ENCODE measurements at regions not wholly inside any gene's neighbourhood (a gene's known extent, or its start where the extent isn't known, plus 50 kb on each side); places are given as distances from the start of the nearest gene placed in this dataset.

DNA sequence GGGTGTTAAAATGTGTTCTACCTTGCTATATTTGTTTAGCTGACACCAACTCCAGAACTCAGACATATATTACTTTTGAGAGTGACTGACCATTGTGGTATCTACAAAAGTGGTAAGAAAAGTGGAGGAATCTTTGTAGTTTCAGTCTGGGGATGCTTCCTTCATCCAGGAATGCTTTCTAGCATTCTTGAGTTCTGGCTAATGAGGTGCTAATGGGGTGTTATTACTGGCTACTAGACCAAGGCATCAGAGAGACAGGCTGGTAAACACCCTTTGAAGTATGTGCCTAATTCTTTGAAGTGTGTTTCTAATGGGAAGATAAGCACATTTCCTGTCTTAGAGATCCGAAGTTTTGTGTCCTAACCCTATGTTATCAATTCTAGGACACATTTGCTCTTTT, 310.4 kb downstream of the SPRY1 start:
- TF ChIP-seq, protein P1, sequence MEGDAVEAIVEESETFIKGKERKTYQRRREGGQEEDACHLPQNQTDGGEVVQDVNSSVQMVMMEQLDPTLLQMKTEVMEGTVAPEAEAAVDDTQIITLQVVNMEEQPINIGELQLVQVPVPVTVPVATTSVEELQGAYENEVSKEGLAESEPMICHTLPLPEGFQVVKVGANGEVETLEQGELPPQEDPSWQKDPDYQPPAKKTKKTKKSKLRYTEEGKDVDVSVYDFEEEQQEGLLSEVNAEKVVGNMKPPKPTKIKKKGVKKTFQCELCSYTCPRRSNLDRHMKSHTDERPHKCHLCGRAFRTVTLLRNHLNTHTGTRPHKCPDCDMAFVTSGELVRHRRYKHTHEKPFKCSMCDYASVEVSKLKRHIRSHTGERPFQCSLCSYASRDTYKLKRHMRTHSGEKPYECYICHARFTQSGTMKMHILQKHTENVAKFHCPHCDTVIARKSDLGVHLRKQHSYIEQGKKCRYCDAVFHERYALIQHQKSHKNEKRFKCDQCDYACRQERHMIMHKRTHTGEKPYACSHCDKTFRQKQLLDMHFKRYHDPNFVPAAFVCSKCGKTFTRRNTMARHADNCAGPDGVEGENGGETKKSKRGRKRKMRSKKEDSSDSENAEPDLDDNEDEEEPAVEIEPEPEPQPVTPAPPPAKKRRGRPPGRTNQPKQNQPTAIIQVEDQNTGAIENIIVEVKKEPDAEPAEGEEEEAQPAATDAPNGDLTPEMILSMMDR (optimal IDR thresholded peaks at IDR 0.05 in 1 of 3, IDR thresholded peaks at IDR 0.05 in 1 of 3, conservative IDR thresholded peaks at IDR 0.05 in 1 of 3; ENCODE audit: extremely low read depth in 1 of 3, insufficient read depth in 2 of 3, low read length in 3 of 3) = no peak
- no peak for TF ChIP-seq EZH2 (IDR thresholded peaks at IDR 0.05; ENCODE audit: low read length)
